Suppressor macrophage (primary cell): ENCODE measurements at regions not wholly inside any gene's neighbourhood (a gene's known extent, or its start where the extent isn't known, plus 50 kb on each side); places are given as distances from the start of the nearest gene placed in this dataset.
"Not testable (repeated sequence)": the region's sequence is repeated elsewhere in the genome, so short reads cannot be mapped to it uniquely, and the experiment has no call there.

Experiments used
- DNase-seq, 4 experiments: peaks; one replicate each; pipeline ENCODE4 v3.0.0-alpha.2; 2020 to 2022

DNA sequence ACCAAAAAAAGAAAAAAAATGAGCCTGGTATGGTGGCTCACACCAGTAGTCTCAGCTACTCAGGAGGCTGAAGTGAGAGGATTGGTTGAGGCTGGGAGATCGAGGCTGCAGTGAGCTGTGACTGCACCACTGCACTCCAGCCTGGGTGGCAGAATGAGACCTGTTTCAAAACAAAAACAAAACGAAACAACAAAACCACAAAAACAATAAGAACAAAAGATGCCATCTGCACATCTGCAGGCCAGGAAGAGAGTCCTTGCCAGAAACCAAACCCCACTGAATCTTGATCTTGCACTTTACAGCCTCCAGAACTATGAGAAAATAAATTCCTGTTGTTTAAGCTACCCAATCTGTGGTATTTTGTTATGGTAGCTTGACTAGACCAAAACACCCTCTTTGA lies 207.7 kb downstream of the YTHDC2 start:
- no peak for DNase-seq

DNA sequence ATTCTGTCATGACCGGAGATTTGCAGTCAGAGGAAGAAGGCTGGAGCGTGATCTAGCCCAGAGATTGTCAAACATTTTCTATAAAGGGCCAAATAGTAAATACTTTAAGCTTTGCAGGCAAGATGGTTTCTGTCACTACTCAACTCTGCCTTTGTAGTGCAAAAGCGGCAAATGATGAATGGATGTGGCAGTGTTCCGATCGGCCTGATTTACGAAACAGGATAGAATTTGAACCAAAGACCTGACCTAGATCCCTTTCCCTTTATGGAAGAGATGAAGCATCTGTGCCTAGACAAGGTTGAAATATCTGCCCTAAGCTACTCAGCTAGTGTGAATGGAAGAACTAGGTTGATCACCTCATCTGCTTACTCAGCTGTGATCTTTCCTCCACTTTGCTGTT lies 209.5 kb downstream of the YTHDC2 start:
- no peak for DNase-seq

DNA sequence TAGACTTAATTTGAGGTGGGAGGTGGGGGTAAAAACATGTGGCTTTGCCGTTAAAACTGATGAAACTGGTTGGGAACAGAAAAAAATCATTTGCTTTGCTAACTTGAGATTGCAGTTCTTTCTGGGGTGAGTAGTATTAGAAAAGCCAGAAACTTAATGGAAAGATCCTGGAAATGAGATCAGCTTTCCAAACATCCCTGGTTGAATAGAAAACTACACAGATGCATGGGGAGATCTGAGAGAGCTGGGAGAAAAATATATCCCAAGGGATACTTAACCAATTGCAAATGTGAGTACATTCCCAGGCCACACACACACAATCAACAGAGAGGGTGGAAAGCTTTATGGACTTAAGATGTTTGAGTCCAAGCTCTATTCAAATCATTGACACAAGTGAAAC lies 222.3 kb downstream of the YTHDC2 start:
- no peak for DNase-seq

DNA sequence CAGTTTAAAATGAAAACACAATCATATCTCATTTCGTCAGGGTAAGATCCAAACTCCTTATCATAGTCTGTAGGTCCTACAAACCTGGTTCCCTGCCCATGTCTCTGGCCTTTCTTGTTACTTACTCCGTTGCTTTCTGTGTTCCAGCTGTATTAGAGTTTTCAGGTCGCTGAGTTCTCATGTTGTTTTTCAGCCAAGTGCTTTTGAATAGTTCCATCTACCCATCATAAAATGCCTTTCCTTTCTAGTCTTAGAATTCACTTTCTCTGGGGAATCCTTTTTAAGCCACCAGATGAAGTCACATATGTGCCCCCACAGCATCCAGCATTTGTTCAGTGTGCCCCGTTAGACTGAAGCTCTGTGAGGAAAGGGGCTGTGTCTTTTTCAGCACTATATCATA lies 228.7 kb downstream of the YTHDC2 start:
- no peak for DNase-seq

DNA sequence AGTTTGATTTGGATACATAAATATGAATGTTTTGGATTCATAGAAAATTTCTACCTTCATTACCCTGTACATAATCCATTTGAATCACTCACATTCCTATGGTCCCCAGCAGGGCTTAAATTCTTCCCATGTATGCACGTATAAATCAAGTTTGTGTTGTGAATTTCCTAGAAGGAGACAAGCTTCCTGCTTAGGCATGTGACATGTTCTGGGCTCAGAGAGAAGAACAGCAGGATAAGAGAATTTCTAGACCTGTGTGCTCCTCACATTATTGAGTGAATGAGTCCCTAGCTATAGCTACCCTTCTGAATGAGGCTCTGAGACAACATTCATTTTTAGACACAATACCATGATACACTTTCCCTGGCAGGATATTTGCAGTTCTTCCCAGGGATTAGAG lies 229.1 kb downstream of the YTHDC2 start:
- DNase-seq = no peak

DNA sequence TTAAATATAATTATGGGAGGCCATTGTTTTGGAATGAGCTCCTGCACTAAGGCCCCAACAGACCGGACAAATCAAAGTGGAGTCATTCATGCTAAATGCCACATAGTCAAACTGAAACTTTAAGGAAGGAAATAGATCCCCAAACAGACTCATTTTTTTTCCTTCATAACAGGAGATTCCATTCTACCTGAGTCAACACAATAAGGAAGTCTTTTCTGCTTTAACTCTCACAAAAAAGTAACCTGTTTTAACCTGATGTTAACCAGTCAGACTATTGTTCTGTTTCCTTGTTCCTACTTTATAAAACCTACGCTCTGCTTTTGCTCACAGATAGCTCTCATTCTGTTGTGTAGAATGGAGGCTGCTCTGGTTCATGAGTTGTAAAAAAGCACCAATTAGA lies 234.9 kb downstream of the YTHDC2 start:
- no peak for DNase-seq

DNA sequence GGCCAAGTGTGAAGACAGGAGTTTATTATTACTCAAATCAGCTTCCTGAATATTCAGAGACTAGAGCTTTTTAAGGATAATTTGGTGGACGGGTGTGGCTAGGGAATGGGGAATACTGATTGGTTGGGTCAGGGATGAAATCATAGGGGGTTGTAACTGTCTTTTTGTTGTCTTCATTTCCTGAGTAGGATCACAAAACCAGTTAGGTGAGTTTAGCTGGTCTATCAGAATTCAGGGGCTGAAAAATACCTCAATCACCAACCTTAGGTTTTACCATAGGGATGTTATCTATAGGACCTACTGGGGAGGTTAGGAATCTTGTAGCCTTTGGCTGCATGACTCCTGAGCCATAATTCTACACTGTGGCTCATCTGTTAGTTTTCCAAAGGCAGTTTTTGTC lies 235.8 kb downstream of the YTHDC2 start:
- DNase-seq = no peak

DNA sequence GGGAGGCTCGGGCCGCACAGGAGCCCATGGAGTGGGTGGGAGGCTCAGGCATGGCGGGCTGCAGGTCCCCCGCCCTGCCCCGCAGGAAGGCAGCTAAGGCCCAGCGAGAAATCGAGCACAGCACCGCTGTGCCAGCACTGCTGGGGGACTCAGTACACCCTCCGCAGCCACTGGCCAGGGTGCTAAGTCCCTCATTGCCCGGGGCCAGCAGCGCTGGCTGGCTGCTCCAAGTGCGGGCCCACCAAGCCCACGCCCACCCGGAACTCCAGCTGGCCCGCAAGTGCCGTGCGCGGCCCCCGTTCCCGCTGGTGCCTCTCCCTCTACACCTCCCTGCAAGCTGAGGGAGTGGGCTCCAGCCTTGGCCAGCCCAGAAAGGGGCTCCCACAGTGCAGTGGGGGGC lies 239.7 kb downstream of the YTHDC2 start:
- DNase-seq = not testable (repeated sequence)

DNA sequence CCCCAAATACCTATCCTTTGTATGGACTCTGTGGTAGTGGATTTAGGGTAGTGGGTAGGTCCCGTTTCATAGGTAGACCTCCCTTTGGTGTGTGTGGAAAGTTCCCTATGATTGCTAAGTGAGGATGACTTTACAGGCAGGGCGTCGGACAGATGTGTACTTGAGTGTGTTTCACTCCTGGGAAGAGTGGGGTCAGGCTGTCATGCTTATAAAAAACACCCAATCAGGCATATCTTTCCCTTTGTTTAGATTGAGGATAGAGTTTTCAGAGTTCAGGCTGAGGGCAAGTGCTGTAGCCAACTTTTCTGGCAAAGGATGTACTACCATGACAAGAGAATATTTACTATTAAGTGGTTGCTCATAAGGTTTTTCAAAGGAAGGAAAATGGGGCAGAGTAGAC lies 242.0 kb downstream of the YTHDC2 start:
- no peak for DNase-seq

DNA sequence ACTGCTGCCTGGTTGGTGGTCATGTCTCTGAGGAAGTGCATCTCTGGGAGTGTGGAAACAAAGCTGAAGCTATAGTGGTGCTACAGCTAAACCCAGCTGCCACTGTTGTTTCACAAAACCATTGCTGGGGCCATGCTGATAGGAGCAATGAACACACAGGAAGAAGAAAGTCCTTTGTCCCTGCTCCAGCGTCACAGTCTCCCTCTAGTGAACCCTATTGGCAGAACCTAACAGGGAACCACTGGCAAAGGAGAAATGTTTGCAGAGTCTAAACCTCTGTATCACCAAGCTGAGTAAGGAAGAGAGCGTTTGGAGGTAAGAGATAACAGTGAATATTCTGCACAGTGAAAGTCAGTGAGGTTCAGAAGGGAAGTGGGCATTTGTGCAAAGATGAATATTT lies 244.0 kb downstream of the YTHDC2 start:
- no peak for DNase-seq

DNA sequence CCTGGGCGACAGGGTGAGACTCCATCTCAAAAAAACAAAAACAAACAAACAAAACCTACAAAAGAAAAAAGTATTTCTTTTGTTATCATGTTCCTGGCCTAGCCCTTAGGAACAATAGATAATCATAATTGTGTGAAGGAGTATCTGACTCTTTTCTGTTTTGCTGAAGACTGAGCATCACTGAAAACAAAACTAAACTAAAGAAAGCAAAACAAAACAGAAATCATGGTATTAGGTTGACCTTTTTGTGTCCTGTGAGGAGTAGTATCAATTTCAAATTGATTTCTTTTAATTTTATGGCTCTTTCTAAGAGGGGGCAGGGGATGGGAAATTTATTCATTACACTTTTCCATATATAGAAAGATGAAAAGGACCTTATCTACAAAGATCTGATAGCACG lies 246.0 kb downstream of the YTHDC2 start:
- no peak for DNase-seq

DNA sequence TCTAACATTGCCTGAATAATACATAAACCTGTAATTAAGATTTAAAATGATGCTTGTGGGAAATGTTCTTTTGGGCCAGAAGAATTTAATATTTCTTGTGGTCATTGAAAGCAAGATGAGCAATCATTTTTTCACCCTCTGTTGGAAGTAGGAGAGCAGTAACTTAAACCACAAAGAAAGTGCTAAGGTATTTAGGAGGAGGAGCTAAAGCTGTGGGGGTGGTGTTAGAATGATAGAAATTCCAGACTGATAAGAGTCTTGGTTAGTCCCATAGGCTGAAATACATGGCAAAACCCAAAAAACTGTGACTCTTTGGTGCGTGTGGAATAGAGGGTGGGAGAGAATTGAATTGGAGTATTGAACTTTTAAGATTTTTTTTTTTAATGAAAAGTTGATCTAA lies 247.0 kb downstream of the YTHDC2 start:
- DNase-seq = no peak

DNA sequence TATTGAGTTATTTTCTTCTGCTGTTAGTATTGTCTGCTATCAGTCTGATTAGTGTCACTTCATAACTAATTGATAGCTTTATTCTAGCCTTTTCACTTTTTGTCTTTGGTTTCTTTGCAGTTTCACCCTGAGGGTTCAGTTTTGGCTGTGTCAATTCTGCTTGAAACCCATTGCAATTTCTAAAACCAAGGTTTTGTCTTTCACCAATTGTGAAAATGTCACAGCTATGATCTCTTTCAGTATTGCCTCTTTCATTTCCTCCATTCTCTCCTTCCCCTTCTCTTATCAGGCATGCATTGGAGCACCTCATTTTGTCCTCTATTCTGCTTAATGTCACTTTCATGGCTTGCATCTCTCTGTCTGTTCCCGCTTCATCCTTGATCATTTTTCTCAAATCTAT lies 248.1 kb downstream of the YTHDC2 start:
- DNase-seq = no peak

DNA sequence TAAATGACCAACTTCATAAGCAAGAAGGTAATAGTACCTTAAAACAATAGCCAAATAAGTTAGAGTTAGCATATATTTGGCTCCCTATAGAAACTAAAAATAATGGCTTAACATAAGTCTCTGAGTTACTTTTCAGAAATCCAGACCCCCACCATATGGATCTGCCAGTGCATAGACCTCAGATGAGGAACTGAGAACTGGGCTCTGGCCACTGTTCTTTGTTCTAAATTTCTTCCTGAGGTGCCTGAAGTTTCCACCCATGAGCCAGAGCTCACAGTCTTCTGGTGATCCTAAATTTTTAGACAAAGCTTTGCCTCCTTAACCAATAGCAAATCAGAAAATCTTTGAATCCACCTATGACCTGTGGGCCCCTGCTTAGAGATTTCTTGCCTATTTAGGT lies 250.9 kb downstream of the YTHDC2 start:
- DNase-seq = no peak

DNA sequence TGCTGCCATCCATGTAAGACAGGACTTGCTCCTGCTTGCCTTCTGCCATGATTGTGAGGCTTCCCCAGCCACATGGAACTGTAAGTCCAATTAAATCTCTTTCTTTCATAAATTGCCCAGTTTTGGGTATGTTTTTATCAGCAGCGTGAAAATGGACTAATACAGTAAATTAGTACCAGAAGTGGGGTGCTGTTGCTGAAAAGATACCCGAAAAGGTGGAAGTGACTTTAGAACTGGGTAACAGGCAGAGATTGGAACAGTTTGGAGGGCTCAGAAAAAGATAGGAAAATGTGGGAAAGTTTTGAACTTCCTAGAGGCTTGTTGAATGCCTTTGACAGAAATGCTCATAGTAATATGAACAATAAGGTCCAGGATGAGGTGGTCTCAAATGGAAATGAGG lies 253.3 kb downstream of the YTHDC2 start:
- DNase-seq = not testable (repeated sequence)

DNA sequence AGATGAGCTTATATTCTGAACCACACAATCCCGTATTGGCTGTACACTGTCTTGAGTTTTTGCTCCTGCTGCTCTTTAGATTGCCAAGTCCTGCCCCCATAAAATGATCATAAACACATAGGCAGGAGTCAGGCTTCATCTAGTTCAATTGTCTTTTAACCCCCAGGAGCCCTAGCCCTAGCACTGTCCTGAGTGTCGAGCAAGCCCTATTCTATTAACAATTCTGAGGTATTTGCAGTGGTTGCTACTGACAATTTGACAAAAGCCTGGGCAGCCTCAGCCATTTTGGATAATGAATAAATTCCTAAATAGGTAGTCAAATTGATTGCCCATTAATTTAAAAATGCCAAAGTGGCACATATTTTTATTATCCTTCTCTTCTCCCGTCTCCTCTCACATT lies 257.2 kb downstream of the YTHDC2 start:
- DNase-seq = no peak

DNA sequence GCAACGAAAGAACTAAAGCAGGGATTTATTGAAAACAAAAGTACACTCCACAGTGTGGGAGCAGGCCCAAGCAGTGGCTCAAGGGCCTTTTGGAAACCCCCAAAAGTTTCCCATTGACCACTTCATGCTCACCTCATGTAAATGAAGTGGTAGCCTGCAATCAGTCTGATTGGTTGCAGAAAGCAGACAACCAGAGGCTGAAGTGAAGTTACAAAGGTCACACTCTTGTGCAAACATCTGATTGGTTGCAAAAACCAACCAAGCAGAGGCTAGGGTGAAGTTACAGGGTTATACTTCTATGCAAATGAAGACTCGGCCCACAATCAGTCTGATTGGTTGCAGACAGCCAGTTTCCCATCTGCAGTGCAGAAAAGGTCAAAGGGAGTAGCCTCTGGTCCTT lies 258.0 kb downstream of the YTHDC2 start:
- DNase-seq = no peak

DNA sequence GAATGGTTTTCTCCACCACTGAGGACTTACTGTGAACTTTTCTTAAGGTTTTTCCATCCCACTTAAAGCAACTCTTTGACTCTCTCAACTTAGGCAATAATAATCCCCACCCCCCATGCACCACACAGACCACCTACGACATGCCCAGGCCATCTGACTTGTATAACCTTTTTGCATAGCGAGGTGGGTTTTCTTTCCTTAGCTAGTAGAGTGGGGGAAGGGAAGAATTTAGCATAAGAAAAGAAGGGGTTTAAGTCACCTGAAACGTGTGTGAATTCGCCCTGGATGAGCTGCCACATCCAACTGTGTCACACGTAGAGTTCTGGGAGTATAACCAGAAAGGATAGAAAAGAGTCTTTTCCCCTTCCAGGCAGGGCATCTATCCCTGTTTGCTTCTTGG lies 262.7 kb downstream of the YTHDC2 start:
- no peak for DNase-seq

DNA sequence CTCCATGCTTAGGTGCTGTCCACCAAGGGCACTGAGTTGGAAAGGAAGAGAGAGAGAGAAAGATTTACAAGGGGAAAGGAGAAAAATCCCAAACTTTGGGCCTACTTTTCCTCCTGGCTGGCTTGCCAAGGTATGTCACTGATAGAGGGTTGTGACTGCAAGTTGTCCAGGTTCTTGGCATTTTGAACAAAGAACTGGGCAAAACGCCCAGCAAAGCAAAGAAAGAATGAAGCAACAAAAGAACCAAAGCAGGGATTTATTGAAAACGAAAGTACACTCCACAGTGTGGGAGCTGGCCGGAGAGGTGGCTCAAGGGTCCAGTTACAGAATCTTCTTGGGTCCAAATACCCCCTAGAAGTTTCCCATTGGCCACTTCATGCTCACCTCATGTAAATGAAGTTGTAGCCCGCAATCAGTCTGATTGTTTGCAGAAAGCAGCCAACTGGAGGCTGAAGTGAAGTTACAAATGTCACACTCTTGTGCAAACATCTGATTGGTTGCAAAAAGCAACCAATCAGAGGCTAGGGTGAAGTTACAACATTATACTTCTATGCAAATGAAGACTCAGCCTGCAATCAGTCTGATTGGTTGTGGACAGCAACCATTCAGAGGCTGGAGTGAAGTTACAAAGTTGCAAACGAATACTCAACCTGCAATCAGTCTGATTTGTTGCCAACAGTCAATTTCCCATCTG lies 263.5 kb downstream of the YTHDC2 start:
- DNase-seq = no peak

DNA sequence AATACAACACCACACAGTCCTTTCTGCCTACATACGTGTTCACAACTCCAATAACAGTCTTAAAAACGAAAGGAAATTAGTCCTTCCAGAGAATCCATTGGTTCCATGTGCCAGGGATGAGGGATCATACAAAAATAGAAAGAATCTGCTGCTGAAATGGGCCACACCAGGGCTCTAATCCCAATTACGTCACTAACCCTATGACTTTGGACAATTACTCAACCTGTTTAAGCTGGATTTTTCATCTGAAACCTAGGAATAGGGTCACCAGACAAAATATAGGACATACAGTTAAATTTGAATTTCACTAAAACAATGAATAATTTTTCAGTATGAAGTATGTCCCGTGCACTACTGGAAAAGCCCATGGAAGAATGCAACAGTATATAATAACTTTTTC lies 264.7 kb downstream of the YTHDC2 start:
- DNase-seq = no peak

DNA sequence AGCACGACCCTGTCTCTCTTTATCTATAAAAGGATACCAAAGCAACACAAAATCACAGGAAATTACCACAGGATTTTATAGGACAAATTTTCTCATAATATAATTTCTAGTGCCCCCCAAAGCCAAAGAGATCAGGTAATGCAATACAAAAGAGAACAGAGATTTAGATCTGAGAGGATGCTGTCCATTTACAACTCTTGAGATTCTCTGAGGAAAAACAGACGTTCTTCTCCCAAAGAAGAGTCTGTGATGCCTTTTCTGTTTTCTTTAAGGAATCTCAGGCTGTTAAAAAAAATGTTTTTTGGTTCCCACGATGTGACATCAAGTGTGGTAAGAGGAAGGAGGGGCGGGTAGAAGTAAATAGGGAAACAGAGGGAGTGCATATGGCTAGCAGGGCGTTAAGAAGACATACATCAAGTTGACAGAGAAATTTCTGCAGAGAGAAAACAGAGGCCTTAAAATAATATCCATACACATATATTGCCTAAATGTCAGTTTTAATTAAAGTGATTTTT lies 274.7 kb downstream of the YTHDC2 start:
- DNase-seq = no peak

DNA sequence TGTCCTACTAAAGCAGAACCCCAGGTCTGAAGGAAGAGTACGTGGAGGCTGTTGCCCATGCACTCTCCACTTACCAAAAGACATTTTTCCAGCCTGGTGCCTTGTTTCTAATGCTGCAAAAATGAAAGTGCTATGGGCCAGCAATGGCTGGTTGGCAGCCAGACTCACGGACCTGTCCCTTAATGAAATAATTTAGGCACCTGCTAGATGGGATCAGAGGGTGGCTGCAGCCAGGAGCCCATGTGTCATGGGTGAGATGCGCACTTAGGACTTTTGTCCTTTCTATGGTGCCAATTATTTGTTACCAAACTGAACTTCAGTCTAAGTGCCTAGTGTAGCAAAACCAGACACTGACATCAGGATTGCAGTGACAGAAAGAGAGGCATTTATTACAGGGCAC lies 276.3 kb downstream of the YTHDC2 start:
- DNase-seq = no peak

DNA sequence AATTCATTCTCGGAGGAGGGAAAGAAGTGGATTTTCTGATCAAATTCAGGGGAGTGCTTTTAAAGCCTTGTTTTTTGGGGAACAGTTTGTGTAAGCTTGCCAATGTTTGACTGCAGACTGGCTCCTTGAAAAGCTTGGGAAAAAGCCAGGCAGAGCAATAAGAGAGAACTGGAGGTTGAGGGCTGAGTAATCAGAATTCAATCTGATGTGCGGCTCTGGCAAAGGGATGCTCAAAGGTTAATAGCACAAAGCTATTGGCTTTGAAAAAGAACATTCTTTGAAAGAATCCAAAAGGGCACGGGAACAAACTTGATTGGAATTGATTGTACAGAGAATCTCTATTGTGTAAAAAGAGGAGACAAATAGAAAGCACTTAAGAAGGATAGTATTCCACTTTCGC lies 279.3 kb downstream of the YTHDC2 start:
- DNase-seq = no peak

DNA sequence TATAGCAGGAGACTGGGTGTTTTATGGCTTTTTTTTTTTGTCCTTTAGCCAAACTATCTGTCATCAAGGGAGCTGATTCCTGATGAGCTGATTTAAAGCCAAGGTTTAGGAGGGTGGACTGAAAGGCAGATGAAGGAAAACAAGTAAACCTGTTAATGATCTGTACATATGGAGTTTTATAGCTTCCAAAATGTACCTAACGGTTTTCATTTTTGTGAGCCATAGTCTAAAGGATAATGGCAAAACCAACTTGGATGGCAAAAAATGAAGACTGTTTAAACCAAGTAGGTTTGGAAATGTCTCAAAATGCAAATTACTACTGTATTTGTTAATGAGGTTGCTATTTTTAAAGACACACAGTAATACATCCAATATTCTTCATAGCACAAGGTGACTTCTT lies 281.5 kb downstream of the YTHDC2 start:
- no peak for DNase-seq

DNA sequence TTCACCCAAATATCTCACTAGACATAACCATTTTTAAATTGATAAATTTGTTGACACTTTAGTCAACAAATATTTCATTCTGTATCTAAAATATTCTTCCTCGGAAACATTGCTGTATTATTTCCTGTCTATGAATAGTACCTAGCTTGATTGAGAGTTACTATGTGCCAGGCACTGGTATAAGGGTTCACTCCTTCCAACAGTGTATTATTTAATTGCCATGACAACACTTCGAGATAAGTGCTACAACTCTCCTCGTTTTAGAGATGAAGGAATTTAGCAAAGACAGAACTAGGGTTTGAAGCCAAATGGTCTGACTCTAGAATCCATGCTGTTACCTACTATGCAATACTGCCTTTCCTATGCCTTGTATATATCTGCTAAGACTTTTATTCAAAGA lies 287.2 kb downstream of the YTHDC2 start:
- DNase-seq = no peak
